ENCODE measurements at regions not wholly inside any gene's neighbourhood (a gene's known extent, or its start where the extent isn't known, plus 50 kb on each side); places are given as distances from the start of the nearest gene placed in this dataset.
A peak's percentile ranks its signal among the peaks of the same experiment; 100 is the strongest.

DNA sequence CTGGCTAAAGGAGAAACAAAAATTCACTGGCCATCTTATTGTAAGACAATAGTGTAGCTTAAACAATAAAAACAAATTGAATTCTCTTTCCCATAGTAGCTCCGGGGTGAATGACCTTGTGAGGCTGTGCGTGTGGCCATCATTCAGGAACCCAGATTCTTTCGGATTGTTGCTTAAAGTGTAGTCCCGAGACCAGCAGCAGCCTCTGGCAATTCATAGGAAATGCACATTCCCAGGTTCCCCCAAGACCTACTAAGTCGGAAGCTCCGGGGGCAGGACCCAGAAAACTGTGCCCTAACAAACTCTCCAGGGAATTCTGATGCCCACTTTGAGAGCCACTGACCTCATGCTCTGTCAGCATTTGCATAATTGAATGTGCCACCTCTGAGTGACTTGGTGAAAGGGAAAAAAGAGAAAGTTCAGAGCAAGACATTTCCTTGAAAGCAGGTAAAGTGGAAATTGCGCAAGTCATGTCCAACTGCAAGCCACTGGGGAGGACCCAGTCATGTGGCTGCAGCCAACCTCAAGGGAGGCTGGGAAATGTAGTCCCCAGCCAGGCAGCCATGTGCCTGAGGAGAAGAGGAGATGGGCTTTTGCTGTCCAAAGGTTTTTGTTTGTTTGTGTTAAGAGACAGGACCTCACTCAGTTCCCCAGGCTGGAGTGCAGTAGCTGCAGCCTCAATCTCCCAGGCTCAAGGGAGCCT is 50.7 kb upstream of the PNMA8B start:
- peak; percentile 57 for DNase-seq

DNA sequence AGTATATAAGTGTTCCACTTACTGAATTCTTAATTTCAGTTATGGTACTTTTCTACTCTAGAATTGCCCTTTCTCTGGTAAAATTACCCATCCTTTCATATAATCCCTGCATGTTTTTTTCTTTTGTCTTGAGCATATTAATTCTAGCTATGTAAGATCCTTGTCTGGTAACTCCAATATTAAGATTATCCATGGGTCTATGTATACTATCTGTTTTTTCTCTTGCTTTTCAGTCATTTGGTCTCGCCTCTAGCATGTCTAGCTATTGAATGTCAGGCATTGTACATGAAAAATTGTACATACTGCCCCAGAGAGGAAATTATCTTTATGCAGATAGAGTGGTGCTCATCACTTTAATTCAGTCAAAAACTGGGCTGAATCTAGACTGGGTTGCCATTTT is 50.4 kb upstream of the CALM3 start:
- DNase-seq: no peak

DNA sequence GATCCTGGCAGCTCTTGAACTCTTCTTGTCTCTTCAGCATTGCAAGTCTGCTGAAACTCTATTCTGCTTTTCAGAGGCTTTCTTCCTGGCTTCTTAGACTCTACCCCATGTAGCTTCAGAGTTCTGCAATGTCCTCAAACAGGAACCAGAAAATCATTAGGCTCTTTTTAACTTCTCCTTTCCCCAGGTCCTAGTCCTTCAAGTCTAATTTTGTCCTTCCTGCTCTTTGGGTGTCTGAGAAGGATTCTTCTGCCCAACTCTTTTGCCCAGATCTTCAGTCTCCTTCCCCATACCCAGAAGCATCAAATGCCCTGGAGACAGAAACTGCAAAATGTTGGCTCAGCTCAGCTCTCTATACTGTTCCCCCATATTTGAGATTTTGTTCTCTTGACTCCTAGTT is 50.0 kb upstream of the CALM3 start:
- no peak for DNase-seq
